Neutrophil (primary cell): ENCODE measurements at regions not wholly inside any gene's neighbourhood (a gene's known extent, or its start where the extent isn't known, plus 50 kb on each side); places are given as distances from the start of the nearest gene placed in this dataset.

Source experiments
- H3K27ac ChIP-seq: fragments of 200-600 bp; sonication (generic); 2 replicates; pipeline ENCODE4 v1.5.1; 2016; ENCODE audit warnings: mild to moderate bottlenecking, moderate library complexity
- H3K27me3 ChIP-seq: fragments of 200-600 bp; sonication (generic); 2 replicates; pipeline ENCODE4 v1.6.0; 2016; ENCODE audit warnings: mild to moderate bottlenecking
- H3K36me3 ChIP-seq: fragments of 200-600 bp; sonication (generic); 2 replicates; pipeline ENCODE4 v1.5.1; 2017
- H3K4me1 ChIP-seq, 2 experiments: fragments of 200-600 bp in 1 of 2; sonication (generic) in 1 of 2; 1 replicate in 1 of 2; 2 replicates in 1 of 2; pipeline versions ENCODE4 v1.5.1 to v1.6.1; 2013 to 2016; ENCODE audit warnings: low read depth in 1 of 2, low read length in 1 of 2, mild to moderate bottlenecking in 1 of 2, moderate library complexity in 1 of 2; ENCODE audit not compliant: control insufficient read depth in 1 of 2, insufficient read depth in 1 of 2
- H3K4me3 ChIP-seq, 2 experiments: fragments of 200-600 bp in 1 of 2; sonication (generic) in 1 of 2; 1 replicate in 1 of 2; 2 replicates in 1 of 2; pipeline ENCODE4 v1.5.1; 2013 to 2016; ENCODE audit warnings: low read depth in 1 of 2, low read length in 1 of 2, mild to moderate bottlenecking in 1 of 2, moderate library complexity in 1 of 2
- H3K9me3 ChIP-seq: fragments of 200-600 bp; sonication (generic); 2 replicates; pipeline ENCODE4 v1.5.1; 2016
- CTCF ChIP-seq: fragments of 200-600 bp; sonication (generic); IDR thresholded peaks from 2 replicates; pipeline ENCODE4 v1.5.1; 2016; ENCODE audit warnings: antibody characterized with exemption

DNA sequence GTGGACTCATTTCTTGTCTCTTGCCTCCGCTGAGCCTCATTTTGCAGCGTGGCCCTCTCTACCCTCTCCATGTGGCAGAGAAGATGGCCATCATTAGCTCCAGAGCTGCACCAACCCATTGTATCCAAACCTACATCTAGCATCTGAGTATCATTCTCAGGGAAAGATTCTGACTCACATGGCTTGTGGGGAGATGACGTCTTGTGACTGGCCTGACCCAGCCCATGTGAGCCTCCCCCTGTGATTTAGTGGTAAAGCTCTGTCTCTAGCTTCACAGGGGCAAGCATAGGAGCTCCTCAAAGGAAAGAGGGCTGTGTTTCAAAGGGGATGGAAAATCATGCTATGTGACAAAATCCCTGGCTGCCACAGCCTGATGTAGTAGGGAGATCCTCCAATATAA is 87.4 kb upstream of the RBMS1 start:
- H3K4me1 ChIP-seq = no peaks in the 10 kb centered on the region
- H3K36me3 ChIP-seq = no peaks in the 10 kb centered on the region
- H3K9me3 ChIP-seq = no peaks in the 10 kb centered on the region
- H3K4me3 ChIP-seq = no peak overlapping the region
- no peak for TF ChIP-seq CTCF
- H3K27me3 ChIP-seq = no peaks in the 10 kb centered on the region
- H3K27ac ChIP-seq = no peak overlapping the region

GRCh38 chr2:160581448-160581847 is 87.8 kb upstream of the RBMS1 start:
- no peaks in the 10 kb centered on the region for H3K9me3 ChIP-seq
- H3K4me3 ChIP-seq = no peak overlapping the region
- H3K4me1 ChIP-seq = no peaks in the 10 kb centered on the region
- H3K36me3 ChIP-seq = no peaks in the 10 kb centered on the region
- H3K27ac ChIP-seq = no peak overlapping the region
- H3K27me3 ChIP-seq = no peaks in the 10 kb centered on the region
- TF ChIP-seq CTCF = no peak

GRCh38 chr2:160582081-160582480 is 88.5 kb upstream of the RBMS1 start:
- no peak overlapping the region for H3K27ac ChIP-seq
- H3K4me3 ChIP-seq = no peak overlapping the region

GRCh38 chr2:160582490-160583145 is 89.0 kb upstream of the RBMS1 start:
- H3K27ac ChIP-seq = no peak overlapping the region
- no peak overlapping the region for H3K4me3 ChIP-seq
- no peaks in the 10 kb centered on the region for H3K9me3 ChIP-seq
- no peak for TF ChIP-seq CTCF
- no peaks in the 10 kb centered on the region for H3K27me3 ChIP-seq
- H3K4me1 ChIP-seq = no peaks in the 10 kb centered on the region
- H3K36me3 ChIP-seq = no peaks in the 10 kb centered on the region

More at GRCh38 chr2:160582081-160582480, 88.5 kb upstream of the RBMS1 start:
- Histone ChIP-seq H3K27me3 (no peaks in the 10 kb centered on the region), H3K4me1 (no peaks in the 10 kb centered on the region), H3K9me3 (no peaks in the 10 kb centered on the region), H3K36me3 (no peaks in the 10 kb centered on the region)
- no peak for TF ChIP-seq CTCF

DNA sequence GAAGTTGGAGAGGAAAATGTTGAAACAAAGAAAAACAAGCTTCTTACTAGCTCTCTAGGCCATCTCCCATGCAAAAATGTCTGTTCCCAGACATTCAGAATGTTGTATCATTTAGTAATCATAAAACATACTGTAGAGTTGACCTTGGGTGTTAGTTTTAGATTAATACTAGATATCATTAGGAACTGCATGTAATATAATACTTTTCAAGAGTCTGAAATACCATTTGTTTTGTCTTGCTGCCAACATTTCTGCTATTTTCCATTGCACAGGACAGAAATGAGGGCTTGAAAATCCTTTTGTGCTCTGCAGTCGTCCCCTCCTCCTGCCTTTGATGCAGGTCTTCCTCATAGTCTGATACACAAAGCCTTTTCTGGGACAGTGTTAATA is 89.5 kb upstream of the RBMS1 start:
- TF ChIP-seq CTCF = no peak
- Histone ChIP-seq H3K4me1 (no peaks in the 10 kb centered on the region), H3K36me3 (no peaks in the 10 kb centered on the region), H3K4me3 (no peak overlapping the region), H3K27ac (no peak overlapping the region), H3K9me3 (no peaks in the 10 kb centered on the region), H3K27me3 (no peaks in the 10 kb centered on the region)
